MM.1S (cell line): ENCODE measurements at regions not wholly inside any gene's neighbourhood (a gene's known extent, or its start where the extent isn't known, plus 50 kb on each side); places are given as distances from the start of the nearest gene placed in this dataset.

Experiments
- DNase-seq: peaks from one replicate; pipeline ENCODE4 v3.0.0-alpha.2; 2015
- H2AFZ ChIP-seq: fragments of 300-600 bp; sonication (generic); 2 replicates; pipeline ENCODE4 v1.6.0; 2016; ENCODE audit warnings: antibody characterized with exemption, low read length
- H3F3A ChIP-seq: fragments of 300-600 bp; sonication (generic); 2 replicates; pipeline ENCODE4 v1.6.1; 2016; ENCODE audit warnings: mild to moderate bottlenecking, antibody characterized with exemption, low read length, moderate library complexity, mixed read lengths; ENCODE audit not compliant: insufficient read depth
- H3K27ac ChIP-seq: fragments of 300-600 bp; sonication (generic); 2 replicates; pipeline ENCODE4 v1.5.1; 2016; ENCODE audit warnings: mild to moderate bottlenecking, low read length
- H3K27me3 ChIP-seq: fragments of 300-600 bp; sonication (generic); replicated peaks from 2 replicates; pipeline ENCODE4 v1.6.0; 2016; ENCODE audit warnings: low read length; ENCODE audit not compliant: insufficient read depth
- H3K36me3 ChIP-seq: fragments of 300-600 bp; sonication (generic); replicated peaks from 2 replicates; pipeline ENCODE4 v1.6.1; 2016; ENCODE audit warnings: mild to moderate bottlenecking, low read length, mixed read lengths; ENCODE audit not compliant: insufficient read depth
- H3K4me1 ChIP-seq: fragments of 300-600 bp; sonication (generic); 2 replicates; pipeline ENCODE4 v1.6.1; 2016; ENCODE audit warnings: low read length, mixed read lengths
- H3K4me2 ChIP-seq: fragments of 300-600 bp; sonication (generic); 2 replicates; pipeline ENCODE4 v1.6.0; 2016; ENCODE audit warnings: low read depth, low read length
- H3K4me3 ChIP-seq: fragments of 300-600 bp; sonication (generic); 2 replicates; pipeline ENCODE4 v1.5.1; 2016; ENCODE audit warnings: low read length, mixed read lengths
- H3K79me2 ChIP-seq: fragments of 300-600 bp; sonication (generic); 2 replicates; pipeline ENCODE4 v1.6.1; 2016; ENCODE audit warnings: mixed run types, low read length, mixed read lengths
- H3K9ac ChIP-seq: fragments of 300-600 bp; sonication (generic); 2 replicates; pipeline ENCODE4 v1.6.1; 2016; ENCODE audit warnings: low read length, mixed read lengths
- H3K9me2 ChIP-seq: fragments of 300-600 bp; sonication (generic); replicated peaks from 2 replicates; pipeline ENCODE4 v1.6.1; 2016; ENCODE audit warnings: mild to moderate bottlenecking, low read length, mixed read lengths; ENCODE audit not compliant: insufficient read depth
- H3K9me3 ChIP-seq: fragments of 300-600 bp; sonication (generic); replicated peaks from 2 replicates; pipeline ENCODE4 v1.6.1; 2016; ENCODE audit warnings: mild to moderate bottlenecking, low read length, mixed read lengths; ENCODE audit not compliant: insufficient read depth
- H4K20me1 ChIP-seq: fragments of 300-600 bp; sonication (generic); 2 replicates; pipeline ENCODE4 v1.6.1; 2016; ENCODE audit warnings: mild to moderate bottlenecking, low read length, moderate library complexity, mixed read lengths; ENCODE audit not compliant: insufficient read depth
- CTCF ChIP-seq: fragments of 300-600 bp; sonication (generic); IDR thresholded peaks from 2 replicates; pipeline ENCODE4 v1.5.1; 2016; ENCODE audit warnings: antibody characterized with exemption, low read length, mixed read lengths
- EZH2 ChIP-seq: fragments of 300-600 bp; sonication (generic); optimal IDR thresholded peaks from 2 replicates; pipeline ENCODE3; 2017; ENCODE audit warnings: low read depth, mild to moderate bottlenecking, antibody characterized with exemption, low read length, mixed read lengths
- EZH2phosphoT487 ChIP-seq: fragments of 300-600 bp; sonication (generic); IDR thresholded peaks from 2 replicates; pipeline ENCODE4 v1.6.1; 2018; ENCODE audit warnings: antibody characterized with exemption, low read length

DNA sequence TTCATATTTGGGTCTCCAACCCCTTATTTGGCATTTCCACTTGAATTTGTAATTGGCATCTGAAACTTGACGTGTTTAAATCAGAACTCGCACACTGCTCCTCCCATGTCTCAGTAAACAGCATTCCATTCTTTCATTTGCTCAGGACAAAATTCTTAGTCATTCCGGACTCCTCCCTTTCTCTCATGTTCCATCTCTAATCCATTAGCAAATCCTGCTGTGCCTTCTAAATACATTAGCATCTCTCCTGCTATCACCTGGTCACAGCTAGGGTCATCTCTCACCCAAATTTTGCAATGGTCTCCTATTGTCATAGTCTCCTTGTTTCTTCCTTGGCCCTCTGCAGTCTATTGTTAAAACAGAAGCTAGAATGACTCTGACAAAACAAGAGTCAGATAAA, 119.9 kb upstream of the CADPS start:
- no peaks in the 10 kb centered on the region for H3K79me2 ChIP-seq
- H2AFZ ChIP-seq: no peak overlapping the region
- H3K9me2 ChIP-seq: no peaks in the 10 kb centered on the region
- no peak overlapping the region for H3K4me3 ChIP-seq
- no peaks in the 10 kb centered on the region for H3K9me3 ChIP-seq
- no peak overlapping the region for H3K27ac ChIP-seq
- no peaks in the 10 kb centered on the region for H4K20me1 ChIP-seq
- DNase-seq: no peak
- H3K9ac ChIP-seq: no peak overlapping the region
- H3F3A ChIP-seq: no peaks in the 10 kb centered on the region
- no peak overlapping the region for H3K4me2 ChIP-seq
- no peaks in the 10 kb centered on the region for H3K36me3 ChIP-seq
- H3K27me3 ChIP-seq: no peaks in the 10 kb centered on the region
- no peaks in the 10 kb centered on the region for H3K4me1 ChIP-seq
- TF ChIP-seq CTCF (no peak), EZH2phosphoT487 (no peak), EZH2 (no peak)

DNA sequence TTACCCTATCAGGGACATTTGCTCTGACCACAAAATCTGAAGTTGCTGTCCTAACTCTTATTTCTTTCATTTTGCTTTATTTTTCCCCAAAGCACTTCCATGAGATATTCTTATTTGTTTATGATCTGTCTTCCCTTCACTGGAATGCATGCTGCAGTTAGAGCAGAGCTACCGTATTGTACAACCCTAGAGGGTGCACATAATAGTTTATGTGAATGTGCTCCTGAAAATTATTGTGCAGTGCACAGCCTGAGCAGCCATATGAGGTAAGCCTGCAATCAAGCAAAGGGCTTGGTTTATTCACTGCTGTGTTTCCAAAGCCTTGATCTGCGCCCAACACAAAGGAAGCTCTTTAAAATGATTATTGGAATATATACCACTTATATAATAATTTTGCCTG, 120.3 kb upstream of the CADPS start:
- Histone ChIP-seq H4K20me1 (no peaks in the 10 kb centered on the region), H3K9me3 (no peaks in the 10 kb centered on the region), H2AFZ (no peak overlapping the region), H3K4me1 (no peaks in the 10 kb centered on the region), H3K4me2 (no peak overlapping the region), H3K27me3 (no peaks in the 10 kb centered on the region), H3K9me2 (no peaks in the 10 kb centered on the region), H3K9ac (no peak overlapping the region), H3K79me2 (no peaks in the 10 kb centered on the region), H3F3A (no peaks in the 10 kb centered on the region), H3K4me3 (no peak overlapping the region), H3K36me3 (no peaks in the 10 kb centered on the region), H3K27ac (no peak overlapping the region)
- no peak for DNase-seq
- TF ChIP-seq CTCF (no peak), EZH2phosphoT487 (no peak), EZH2 (no peak)

GRCh38 chr3:62997369-62997768, 122.2 kb upstream of the CADPS start:
- Histone ChIP-seq H4K20me1 (no peaks in the 10 kb centered on the region), H3K36me3 (no peaks in the 10 kb centered on the region), H2AFZ (no peak overlapping the region), H3K9me2 (no peaks in the 10 kb centered on the region), H3K9ac (no peak overlapping the region), H3K4me1 (no peaks in the 10 kb centered on the region), H3K9me3 (no peaks in the 10 kb centered on the region), H3F3A (no peaks in the 10 kb centered on the region), H3K4me3 (no peak overlapping the region), H3K27me3 (no peaks in the 10 kb centered on the region), H3K4me2 (no peak overlapping the region), H3K79me2 (no peaks in the 10 kb centered on the region), H3K27ac (no peak overlapping the region)
- TF ChIP-seq EZH2 (no peak), EZH2phosphoT487 (no peak)
- DNase-seq: no peak

GRCh38 chr3:62999158-62999557, 123.9 kb upstream of the CADPS start:
- Histone ChIP-seq H3K27me3 (no peaks in the 10 kb centered on the region), H3K4me2 (no peak overlapping the region), H3K9me2 (no peaks in the 10 kb centered on the region), H3K4me3 (no peak overlapping the region), H3K27ac (no peak overlapping the region), H3K9me3 (no peaks in the 10 kb centered on the region), H3K79me2 (no peaks in the 10 kb centered on the region), H3K4me1 (no peaks in the 10 kb centered on the region), H3K36me3 (no peaks in the 10 kb centered on the region), H4K20me1 (no peaks in the 10 kb centered on the region), H2AFZ (no peak overlapping the region), H3K9ac (no peak overlapping the region), H3F3A (no peaks in the 10 kb centered on the region)
- no peak for DNase-seq
- TF ChIP-seq EZH2phosphoT487 (no peak), EZH2 (no peak), CTCF (no peak)
